ENCODE measurements at regions not wholly inside any gene's neighbourhood (a gene's known extent, or its start where the extent isn't known, plus 50 kb on each side); places are given as distances from the start of the nearest gene placed in this dataset.

- DNase-seq (no peak), ATAC-seq (no peak)
- intact Hi-C loops (cut with DNase I), result no loop called here
Measured at GRCh38 chr13:83621765-83622421, 260.4 kb downstream of the SLITRK1 start.

DNA sequence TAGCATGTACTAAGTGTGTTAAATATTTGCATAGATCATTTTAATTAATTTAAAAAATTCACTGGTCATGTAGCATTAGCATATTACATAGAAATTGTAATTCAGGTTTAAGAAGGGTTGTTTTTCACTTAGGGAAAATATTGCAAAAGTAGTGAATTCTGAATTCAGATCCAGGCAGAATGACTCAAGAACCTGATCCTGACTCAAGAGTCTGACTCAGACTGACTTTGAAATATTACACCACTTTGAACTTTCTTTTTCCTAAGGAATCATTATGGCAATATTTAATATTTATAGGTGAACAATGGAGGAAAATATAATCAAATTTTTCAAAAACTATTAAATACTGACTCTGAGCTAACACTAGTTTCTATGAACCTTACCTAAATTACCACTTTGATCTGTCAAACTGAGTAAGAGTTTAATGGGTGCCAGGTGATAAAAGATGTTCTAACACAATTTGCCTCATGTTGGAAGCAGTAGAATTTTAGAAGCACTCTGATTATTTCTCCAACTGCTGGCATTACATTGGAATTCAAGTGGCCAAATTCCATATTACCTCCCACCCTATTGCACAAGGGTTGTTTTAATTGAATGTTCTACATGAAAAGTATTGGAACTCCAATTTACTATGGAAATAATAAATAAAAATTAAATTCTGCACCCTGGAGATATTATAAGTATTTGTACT is 261.6 kb downstream of the SLITRK1 start:
- intact Hi-C loops (cut with DNase I), result no loop called here
- DNase-seq (no peak), ATAC-seq (peak in 1 of 2 donors; percentile 59)

GRCh38 chr13:83618966-83619365 is 263.3 kb downstream of the SLITRK1 start:
- peak in 1 of 2 donors; percentile 65 for ATAC-seq
- no peak for DNase-seq

GRCh38 chr13:83613524-83613923 is 268.8 kb downstream of the SLITRK1 start:
- intact Hi-C loops (cut with DNase I), result no loop called here
- DNase-seq (no peak), ATAC-seq (no peak)

More at GRCh38 chr13:83618966-83619365, 263.3 kb downstream of the SLITRK1 start:
- intact Hi-C loops (cut with DNase I), result no loop called here

GRCh38 chr13:83601539-83601938 is 280.7 kb downstream of the SLITRK1 start:
- ATAC-seq (no peak), DNase-seq (no peak)
- intact Hi-C loops (cut with DNase I), result no loop called here

DNA sequence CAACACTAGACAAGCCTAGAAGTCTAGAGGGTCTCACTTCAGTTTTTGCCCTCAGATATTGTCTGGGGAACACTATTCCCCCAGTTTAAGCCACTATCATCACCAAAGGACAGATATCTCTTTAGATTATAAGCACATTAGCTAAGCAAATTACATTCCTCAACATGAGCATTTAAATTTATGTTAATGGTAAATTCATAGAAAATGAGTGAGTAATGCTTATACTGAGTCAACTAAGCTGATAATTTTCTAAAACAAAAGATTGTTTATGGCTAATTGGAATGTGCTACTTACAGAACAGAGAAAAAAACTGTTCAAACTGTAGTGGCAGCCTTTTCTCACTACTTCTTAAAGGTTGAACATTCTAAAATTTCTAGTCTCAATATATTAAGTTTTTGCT is 290.2 kb downstream of the SLITRK1 start:
- intact Hi-C loops (cut with DNase I), result no loop called here
- DNase-seq (no peak), ATAC-seq (no peak)

DNA sequence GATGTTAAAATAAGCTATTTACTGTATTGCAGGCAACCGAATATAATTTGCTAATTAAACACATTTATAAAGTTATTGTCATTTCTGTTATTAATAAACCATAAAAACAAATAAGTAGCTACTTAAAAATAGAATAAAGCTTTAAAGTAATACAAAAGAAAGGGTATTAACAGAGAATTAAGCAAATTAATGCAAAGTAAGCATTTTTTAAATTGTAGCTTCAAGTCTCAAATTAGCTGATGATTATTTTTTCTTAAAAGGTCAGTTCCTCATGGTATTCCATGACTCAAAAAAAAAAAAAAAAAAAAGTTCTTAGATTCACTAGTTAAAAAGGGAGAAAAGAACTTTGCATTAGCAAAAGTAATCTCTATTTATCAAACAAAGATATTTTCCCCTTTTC is 292.5 kb downstream of the SLITRK1 start:
- no peak for ATAC-seq
- DNase-seq, result no peak
- intact Hi-C loops (cut with DNase I), result no loop called here

DNA sequence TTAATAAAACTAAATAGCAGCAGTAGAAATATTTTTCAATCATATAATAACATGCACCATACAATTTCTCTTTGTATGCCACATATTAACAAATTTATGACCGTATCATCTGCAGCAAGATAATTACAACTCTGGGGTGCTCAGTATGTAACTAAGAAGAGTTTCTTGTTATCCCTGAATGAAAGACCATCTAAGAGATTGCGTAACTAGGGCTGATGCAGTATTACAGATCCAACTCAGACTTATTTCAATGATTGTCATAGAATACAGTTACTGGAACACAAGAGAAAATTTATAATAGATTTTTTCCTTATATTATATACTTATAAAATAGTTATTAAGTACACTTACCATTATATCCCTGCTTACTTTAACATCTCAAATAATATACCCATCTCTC is 305.1 kb downstream of the SLITRK1 start:
- intact Hi-C loops (cut with DNase I), result no loop called here
- no peak for ATAC-seq
- no peak for DNase-seq

DNA sequence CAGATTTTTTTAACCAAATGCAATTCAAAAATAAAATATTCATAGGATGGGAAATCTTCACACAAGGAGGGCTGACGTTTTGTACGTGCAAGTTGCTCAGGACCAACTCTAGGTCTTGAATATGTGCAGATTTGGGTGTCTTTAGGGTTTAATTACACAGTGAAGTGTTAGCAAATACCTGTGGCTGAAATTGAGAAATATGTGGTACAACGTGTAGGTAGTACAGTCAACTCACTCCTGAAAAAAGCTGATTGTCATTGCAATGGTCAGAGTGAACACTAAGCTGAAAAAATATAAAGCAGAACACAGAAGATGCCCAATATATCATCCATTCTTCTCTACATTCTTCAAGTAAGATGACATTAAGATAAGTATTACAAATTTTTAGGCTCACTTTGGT is 314.3 kb downstream of the SLITRK1 start:
- intact Hi-C loops (cut with DNase I), result no loop called here
- ATAC-seq, result no peak
- DNase-seq, result no peak

DNA sequence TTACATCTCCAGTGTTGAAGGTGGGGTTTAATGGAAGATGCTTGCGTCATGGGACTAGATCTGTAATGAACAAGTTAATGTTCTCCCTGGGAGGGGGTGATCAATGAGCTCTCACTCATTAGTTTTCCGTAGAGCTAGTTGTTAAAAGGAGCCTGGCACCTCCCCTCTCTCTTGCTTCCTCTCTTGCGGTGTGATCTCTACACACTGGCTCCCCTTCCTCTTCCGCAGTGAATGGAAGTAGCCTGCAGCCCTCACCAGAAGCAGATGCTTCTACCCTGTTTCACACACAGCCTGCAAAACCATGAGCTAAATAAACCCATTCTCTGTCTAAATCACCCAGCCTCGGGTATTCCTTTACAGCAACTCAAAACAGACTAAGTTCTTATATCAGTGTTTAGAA is 318.8 kb downstream of the SLITRK1 start:
- DNase-seq (no peak), ATAC-seq (no peak)
- intact Hi-C loops (cut with DNase I), result no loop called here

DNA sequence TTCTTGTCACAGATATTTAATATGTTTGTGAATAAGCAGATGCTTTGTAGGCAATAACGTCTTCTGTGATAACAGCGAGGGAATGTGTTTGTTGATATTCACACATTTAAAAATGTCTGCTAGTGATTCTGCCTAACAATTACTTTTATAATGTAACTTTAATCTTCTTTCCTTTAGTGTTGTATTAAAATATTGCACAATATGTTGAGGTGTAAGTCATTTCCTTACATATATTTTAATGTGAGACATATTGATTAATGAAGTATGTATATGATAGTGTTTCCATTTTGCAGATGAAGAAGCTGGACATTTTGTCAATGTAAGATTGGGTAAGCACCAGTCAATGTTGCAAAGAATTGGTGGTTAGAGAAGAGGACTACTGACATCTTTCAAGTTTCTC is 324.4 kb downstream of the SLITRK1 start:
- DNase-seq, result no peak
- intact Hi-C loops (cut with DNase I), result no loop called here
- no peak for ATAC-seq

- intact Hi-C loops (cut with DNase I), result no loop called here
- DNase-seq, result no peak
- ATAC-seq, result no peak
Measured at GRCh38 chr13:83549671-83550070, 332.6 kb downstream of the SLITRK1 start.

- DNase-seq, result no peak
- intact Hi-C loops (cut with DNase I), result no loop called here
- ATAC-seq, result no peak
Measured at GRCh38 chr13:83547043-83547442, 335.2 kb downstream of the SLITRK1 start.

DNA sequence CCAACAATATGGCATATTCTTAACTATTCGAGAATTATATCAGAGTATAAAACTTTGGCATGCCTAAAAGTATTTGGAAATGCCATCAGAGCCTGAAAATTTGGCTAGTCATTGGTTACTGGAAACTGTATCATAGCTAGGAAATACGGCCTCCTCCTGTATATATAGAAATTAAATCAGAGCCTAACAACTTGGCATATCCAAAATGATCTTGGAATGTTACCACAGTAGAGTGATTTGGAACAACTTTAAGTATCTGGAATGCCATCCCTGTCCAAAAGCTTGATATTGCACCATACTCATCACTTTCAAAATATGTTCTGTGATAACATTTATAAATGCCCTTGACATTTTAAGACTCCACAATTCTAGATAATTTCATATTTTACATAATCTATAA is 335.8 kb downstream of the SLITRK1 start:
- no peak for ATAC-seq
- no peak for DNase-seq
- intact Hi-C loops (cut with DNase I), result no loop called here

DNA sequence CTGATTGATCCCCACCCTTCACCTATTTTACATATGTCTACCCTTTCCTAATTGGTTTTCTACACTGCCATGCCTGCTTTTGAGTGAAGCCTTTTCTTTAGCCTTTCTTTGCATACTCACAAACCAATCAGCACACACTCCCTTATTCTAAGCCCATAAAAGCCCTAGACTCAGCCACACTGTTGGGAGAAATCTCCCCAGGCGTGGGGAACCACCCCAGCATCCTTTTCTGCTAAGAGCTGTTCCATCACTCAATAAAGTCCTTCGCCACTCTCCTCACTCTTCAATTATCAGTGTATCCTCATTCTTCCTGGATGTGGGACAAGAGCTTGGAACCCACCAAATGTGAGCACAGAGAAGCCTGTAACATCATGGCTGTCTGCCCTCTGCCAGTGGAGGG is 343.6 kb downstream of the SLITRK1 start:
- no peak for ATAC-seq
- no peak for DNase-seq
- intact Hi-C loops (cut with DNase I), result no loop called here

GRCh38 chr13:83536941-83537340 is 345.3 kb downstream of the SLITRK1 start:
- intact Hi-C loops (cut with DNase I), result no loop called here
- no peak for ATAC-seq
- DNase-seq, result no peak

GRCh38 chr13:83536153-83536552 is 346.1 kb downstream of the SLITRK1 start:
- DNase-seq (no peak), ATAC-seq (no peak)
- intact Hi-C loops (cut with DNase I), result no loop called here

- intact Hi-C loops (cut with DNase I), result no loop called here
- DNase-seq (no peak), ATAC-seq (no peak)
Measured at GRCh38 chr13:83532809-83533208, 349.5 kb downstream of the SLITRK1 start.

- ATAC-seq (no peak), DNase-seq (no peak)
- intact Hi-C loops (cut with DNase I), result no loop called here
Measured at GRCh38 chr13:83531022-83531421, 351.3 kb downstream of the SLITRK1 start.

- intact Hi-C loops (cut with DNase I), result no loop called here
- ATAC-seq (no peak), DNase-seq (no peak)
Measured at GRCh38 chr13:83516781-83517180, 365.5 kb downstream of the SLITRK1 start.
